ENCODE measurements at regions not wholly inside any gene's neighbourhood (a gene's known extent, or its start where the extent isn't known, plus 50 kb on each side); places are given as distances from the start of the nearest gene placed in this dataset.

- DNase-seq (ENCODE audit: insufficient read length, low spot score, missing footprints): peak; percentile 50
- no peaks in the 10 kb centered on the region for H3K4me1 ChIP-seq (ENCODE audit: insufficient read depth, low read length)
- no peaks in the 10 kb centered on the region for H3K36me3 ChIP-seq (ENCODE audit: insufficient read depth, low read length)
- H3K9me3 ChIP-seq (ENCODE audit: low read depth, low read length): no peaks in the 10 kb centered on the region
- H2AFZ ChIP-seq (ENCODE audit: low read length): no peak overlapping the region
- TF ChIP-seq CTCF (IDR thresholded peaks at IDR 0.05; ENCODE audit: extremely low read depth, low read depth, low read length): no peak
- no peak overlapping the region for H3K4me3 ChIP-seq (ENCODE audit: insufficient read depth, low read length)
- peaks cover 17% of the 10 kb centered on the region for H3K27me3 ChIP-seq (ENCODE audit: insufficient read depth, low read length)
- no peaks in the 10 kb centered on the region for H4K20me1 ChIP-seq (ENCODE audit: insufficient read depth, low read length)
- no peak overlapping the region for H3K27ac ChIP-seq (ENCODE audit: low read depth, low read length)
- no peaks in the 10 kb centered on the region for H3K79me2 ChIP-seq (ENCODE audit: insufficient read depth, low read length)
- H3K4me2 ChIP-seq (ENCODE audit: insufficient read depth, low read length): no peak overlapping the region
Measured at GRCh38 chr22:44398856-44399837, 86.4 kb upstream of the SHISAL1 start.

GRCh38 chr22:44396727-44397722 is 84.3 kb upstream of the SHISAL1 start:
- TF ChIP-seq CTCF (IDR thresholded peaks at IDR 0.05; ENCODE audit: extremely low read depth, low read depth, low read length): no peak

GRCh38 chr22:44396021-44396726 is 83.4 kb upstream of the SHISAL1 start:
- no peak for TF ChIP-seq CTCF (IDR thresholded peaks at IDR 0.05; ENCODE audit: extremely low read depth, low read depth, low read length)
- H3K4me3 ChIP-seq (ENCODE audit: insufficient read depth, low read length): no peak overlapping the region
- H3K27ac ChIP-seq (ENCODE audit: low read depth, low read length): no peak overlapping the region
- H4K20me1 ChIP-seq (ENCODE audit: insufficient read depth, low read length): no peaks in the 10 kb centered on the region
- no peaks in the 10 kb centered on the region for H3K9me3 ChIP-seq (ENCODE audit: low read depth, low read length)
- H2AFZ ChIP-seq (ENCODE audit: low read length): no peak overlapping the region
- no peaks in the 10 kb centered on the region for H3K79me2 ChIP-seq (ENCODE audit: insufficient read depth, low read length)
- H3K4me1 ChIP-seq (ENCODE audit: insufficient read depth, low read length): no peaks in the 10 kb centered on the region
- no peak overlapping the region for H3K4me2 ChIP-seq (ENCODE audit: insufficient read depth, low read length)
- peaks cover 9% of the 10 kb centered on the region for H3K27me3 ChIP-seq (ENCODE audit: insufficient read depth, low read length)
- H3K36me3 ChIP-seq (ENCODE audit: insufficient read depth, low read length): no peaks in the 10 kb centered on the region
- no peak for DNase-seq (ENCODE audit: insufficient read length, low spot score, missing footprints)

More at GRCh38 chr22:44396727-44397722, 84.3 kb upstream of the SHISAL1 start:
- no peak overlapping the region for H2AFZ ChIP-seq (ENCODE audit: low read length)
- no peak overlapping the region for H3K4me3 ChIP-seq (ENCODE audit: insufficient read depth, low read length)
- H3K27me3 ChIP-seq (ENCODE audit: insufficient read depth, low read length): peaks cover 16% of the 10 kb centered on the region
- H4K20me1 ChIP-seq (ENCODE audit: insufficient read depth, low read length): no peaks in the 10 kb centered on the region
- H3K79me2 ChIP-seq (ENCODE audit: insufficient read depth, low read length): no peaks in the 10 kb centered on the region
- peak; percentile 75 for DNase-seq (ENCODE audit: insufficient read length, low spot score, missing footprints)
- no peak overlapping the region for H3K27ac ChIP-seq (ENCODE audit: low read depth, low read length)
- H3K4me2 ChIP-seq (ENCODE audit: insufficient read depth, low read length): no peak overlapping the region
- no peaks in the 10 kb centered on the region for H3K9me3 ChIP-seq (ENCODE audit: low read depth, low read length)
- no peaks in the 10 kb centered on the region for H3K4me1 ChIP-seq (ENCODE audit: insufficient read depth, low read length)
- H3K36me3 ChIP-seq (ENCODE audit: insufficient read depth, low read length): no peaks in the 10 kb centered on the region

All from osteoblast (primary cell).